Karpas-422 (cell line): ENCODE measurements at regions not wholly inside any gene's neighbourhood (a gene's known extent, or its start where the extent isn't known, plus 50 kb on each side); places are given as distances from the start of the nearest gene placed in this dataset.

Experiments
- DNase-seq: peaks from one replicate; pipeline ENCODE4 v3.0.0-alpha.2; 2015
- H2AFZ ChIP-seq: fragments of 200-600 bp; sonication (generic); 2 replicates; pipeline ENCODE4 v1.6.1; 2014; ENCODE audit warnings: antibody characterized with exemption, low read length, mixed read lengths
- H3K27ac ChIP-seq: fragments of 200-600 bp; sonication (generic); 2 replicates; pipeline ENCODE4 v1.5.1; 2014; ENCODE audit warnings: mild to moderate bottlenecking, low read length, moderate library complexity
- H3K27me3 ChIP-seq: fragments of 200-600 bp; sonication (generic); 2 replicates; pipeline ENCODE4 v1.6.1; 2014; ENCODE audit warnings: low read length, mixed read lengths
- H3K36me3 ChIP-seq: fragments of 200-600 bp; sonication (generic); 2 replicates; pipeline ENCODE4 v1.6.1; 2014; ENCODE audit warnings: low read length, mixed read lengths; ENCODE audit not compliant: insufficient read depth
- H3K4me1 ChIP-seq: fragments of 200-600 bp; sonication (generic); 2 replicates; pipeline ENCODE4 v1.6.1; 2014; ENCODE audit warnings: mild to moderate bottlenecking, low read length, mixed read lengths
- H3K4me2 ChIP-seq: fragments of 200-600 bp; sonication (generic); 2 replicates; pipeline ENCODE4 v1.6.1; 2014; ENCODE audit warnings: low read length, low read depth, mild to moderate bottlenecking; ENCODE audit not compliant: poor library complexity, severe bottlenecking
- H3K4me3 ChIP-seq: fragments of 200-600 bp; sonication (generic); 2 replicates; pipeline ENCODE4 v1.5.1; 2014; ENCODE audit warnings: mild to moderate bottlenecking, antibody characterized with exemption, low read length, mixed read lengths
- H3K79me2 ChIP-seq: fragments of 200-600 bp; sonication (generic); 2 replicates; pipeline ENCODE4 v1.6.1; 2014; ENCODE audit warnings: mild to moderate bottlenecking, low read length, mixed read lengths
- H3K9ac ChIP-seq: fragments of 200-600 bp; sonication (generic); 2 replicates; pipeline ENCODE4 v1.6.0; 2014; ENCODE audit warnings: low read length
- H3K9me2 ChIP-seq: fragments of 200-600 bp; sonication (generic), shearing (Covaris generic); replicated peaks from 2 replicates; pipeline ENCODE4 v1.6.0; 2014; ENCODE audit warnings: mild to moderate bottlenecking, low read length, moderate library complexity; ENCODE audit not compliant: insufficient read depth
- H3K9me3 ChIP-seq: fragments of 300-700, 200-600 bp; sonication (generic); 2 replicates; pipeline ENCODE4 v1.6.1; 2014; ENCODE audit warnings: low read length, mixed read lengths
- H4K20me1 ChIP-seq: fragments of 200-600 bp; sonication (generic); 2 replicates; pipeline ENCODE4 v1.6.1; 2014; ENCODE audit warnings: mild to moderate bottlenecking, antibody characterized with exemption, low read length, low read depth; ENCODE audit not compliant: insufficient read depth

DNA sequence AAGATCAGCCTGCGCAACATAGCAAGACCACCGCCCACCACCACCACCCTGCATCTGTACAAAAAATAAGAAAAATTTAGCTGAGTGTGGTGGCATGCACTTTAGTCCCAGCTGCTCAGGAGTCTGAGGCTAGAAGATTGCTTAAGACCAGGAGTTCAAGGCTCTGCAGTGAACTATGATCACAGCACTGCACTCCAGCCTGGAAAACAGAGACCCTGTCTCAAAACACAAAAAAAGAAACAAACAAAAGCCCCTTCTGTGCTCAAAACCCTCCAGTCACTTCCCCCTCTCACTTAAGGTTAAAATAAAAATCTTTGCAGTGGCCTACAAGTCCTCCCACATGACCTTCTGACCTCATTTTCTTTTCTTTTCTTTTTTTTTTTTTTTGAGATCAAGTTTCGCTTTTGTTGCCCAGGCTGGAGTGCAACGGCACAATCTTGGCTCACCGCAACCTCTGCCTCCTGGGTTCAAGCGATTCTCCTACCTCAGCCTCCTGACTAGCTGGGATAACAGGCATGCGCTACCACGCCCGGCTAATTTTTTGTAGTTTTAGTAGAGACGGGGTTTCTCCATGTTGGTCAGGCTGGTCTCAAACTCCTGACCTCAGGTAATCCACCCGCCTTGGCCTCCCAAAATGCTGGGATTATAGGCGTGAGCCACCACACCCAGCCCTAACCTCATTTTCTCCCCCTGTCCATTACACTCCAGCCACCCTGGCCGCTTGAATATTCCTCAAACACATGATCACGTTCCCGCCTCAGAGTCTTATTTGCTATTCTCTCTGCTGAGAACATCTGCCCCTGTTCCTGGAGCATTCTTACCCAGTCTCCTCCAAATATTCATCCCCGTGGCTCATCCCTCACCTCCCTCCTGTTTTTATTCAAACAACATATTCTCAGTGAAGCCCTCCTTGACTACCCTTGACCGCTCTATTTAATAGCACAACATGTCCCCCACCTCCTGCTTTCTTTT, 126.6 kb upstream of the MED13 start:
- Histone ChIP-seq H3K27me3 (no peaks in the 10 kb centered on the region), H2AFZ (no peak overlapping the region), H3K79me2 (no peaks in the 10 kb centered on the region), H4K20me1 (no peaks in the 10 kb centered on the region), H3K27ac (no peak overlapping the region), H3K4me2 (no peak overlapping the region), H3K4me1 (no peaks in the 10 kb centered on the region), H3K9me3 (no peaks in the 10 kb centered on the region), H3K9ac (no peak overlapping the region), H3K36me3 (no peaks in the 10 kb centered on the region), H3K9me2 (no peaks in the 10 kb centered on the region), H3K4me3 (no peak overlapping the region)
- DNase-seq: no peak

DNA sequence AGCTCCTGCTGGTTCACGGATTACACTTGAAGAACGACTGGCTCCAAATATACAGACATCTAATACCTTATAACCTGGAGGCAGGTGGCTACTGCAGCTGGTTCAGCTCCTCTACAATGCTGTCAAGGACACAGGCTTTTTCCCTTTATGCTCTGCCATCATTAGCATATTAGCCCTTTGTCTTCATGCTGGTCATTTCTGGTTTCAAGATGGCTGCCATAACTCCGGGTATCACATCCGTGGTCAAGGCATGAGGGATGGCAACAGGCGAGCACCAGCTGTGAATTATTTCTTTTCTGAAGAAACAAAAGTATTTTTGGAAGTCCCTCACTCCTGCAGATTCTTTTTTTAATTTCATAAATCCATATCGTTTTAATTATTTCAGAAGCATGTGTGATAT, 124.3 kb upstream of the MED13 start:
- Histone ChIP-seq H3K36me3 (no peaks in the 10 kb centered on the region), H3K4me1 (no peaks in the 10 kb centered on the region), H3K27ac (no peak overlapping the region), H3K4me3 (no peak overlapping the region), H3K9me3 (no peaks in the 10 kb centered on the region), H3K9me2 (no peaks in the 10 kb centered on the region), H3K79me2 (no peaks in the 10 kb centered on the region), H3K9ac (no peak overlapping the region), H4K20me1 (no peaks in the 10 kb centered on the region), H3K27me3 (no peaks in the 10 kb centered on the region), H2AFZ (no peak overlapping the region), H3K4me2 (no peak overlapping the region)
- DNase-seq: no peak

DNA sequence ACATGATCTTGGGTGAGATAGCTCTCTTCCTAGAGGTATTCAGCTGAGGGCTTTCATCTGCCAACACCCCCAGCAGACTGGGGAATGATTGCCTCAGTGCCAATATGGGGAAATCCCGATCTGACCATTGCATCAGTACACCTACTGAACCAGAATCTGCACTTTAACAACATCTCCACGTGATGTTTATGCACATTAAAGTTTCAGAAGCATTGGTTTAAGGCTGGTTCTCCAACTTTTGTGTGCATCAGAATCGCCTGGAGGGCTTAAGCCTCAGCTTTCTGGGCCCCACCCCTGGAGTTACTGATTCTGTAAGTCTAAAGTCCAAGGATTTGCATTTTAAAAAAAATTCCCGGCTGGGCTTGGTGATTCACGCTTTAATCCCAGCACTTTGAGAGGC, 123.6 kb upstream of the MED13 start:
- no peaks in the 10 kb centered on the region for H3K36me3 ChIP-seq
- H3K27me3 ChIP-seq: no peaks in the 10 kb centered on the region
- H3K4me3 ChIP-seq: no peak overlapping the region
- H3K79me2 ChIP-seq: no peaks in the 10 kb centered on the region
- H3K4me1 ChIP-seq: no peaks in the 10 kb centered on the region
- no peaks in the 10 kb centered on the region for H4K20me1 ChIP-seq
- H3K4me2 ChIP-seq: no peak overlapping the region
- no peak overlapping the region for H3K27ac ChIP-seq
- H3K9me2 ChIP-seq: no peaks in the 10 kb centered on the region
- DNase-seq: no peak
- no peak overlapping the region for H2AFZ ChIP-seq
- H3K9ac ChIP-seq: no peak overlapping the region
- no peaks in the 10 kb centered on the region for H3K9me3 ChIP-seq

DNA sequence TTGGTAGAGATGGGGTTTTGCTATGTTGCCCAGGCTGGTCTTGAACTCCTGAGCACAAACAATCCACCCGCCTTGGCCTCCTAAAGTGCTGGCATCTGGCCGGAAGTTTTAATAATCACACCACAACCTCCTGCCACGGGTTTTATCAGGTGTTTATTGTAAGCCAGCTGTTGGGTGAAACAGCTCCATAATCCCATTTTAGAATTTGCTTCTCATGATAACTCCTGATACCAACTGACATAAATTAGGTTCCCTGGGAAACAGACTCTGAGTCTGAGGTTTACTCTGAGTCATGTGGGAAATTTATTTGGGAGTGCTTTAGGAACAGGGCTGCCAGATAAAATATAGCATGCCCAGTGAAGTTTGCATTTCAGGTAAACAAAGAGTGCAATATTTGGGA, 122.6 kb upstream of the MED13 start:
- Histone ChIP-seq H4K20me1 (no peaks in the 10 kb centered on the region), H3K27me3 (no peaks in the 10 kb centered on the region), H3K9me3 (no peaks in the 10 kb centered on the region), H3K27ac (no peak overlapping the region), H3K9me2 (no peaks in the 10 kb centered on the region), H3K79me2 (no peaks in the 10 kb centered on the region), H2AFZ (no peak overlapping the region), H3K4me3 (no peak overlapping the region), H3K4me2 (no peak overlapping the region), H3K9ac (no peak overlapping the region), H3K36me3 (no peaks in the 10 kb centered on the region), H3K4me1 (no peaks in the 10 kb centered on the region)
- no peak for DNase-seq

DNA sequence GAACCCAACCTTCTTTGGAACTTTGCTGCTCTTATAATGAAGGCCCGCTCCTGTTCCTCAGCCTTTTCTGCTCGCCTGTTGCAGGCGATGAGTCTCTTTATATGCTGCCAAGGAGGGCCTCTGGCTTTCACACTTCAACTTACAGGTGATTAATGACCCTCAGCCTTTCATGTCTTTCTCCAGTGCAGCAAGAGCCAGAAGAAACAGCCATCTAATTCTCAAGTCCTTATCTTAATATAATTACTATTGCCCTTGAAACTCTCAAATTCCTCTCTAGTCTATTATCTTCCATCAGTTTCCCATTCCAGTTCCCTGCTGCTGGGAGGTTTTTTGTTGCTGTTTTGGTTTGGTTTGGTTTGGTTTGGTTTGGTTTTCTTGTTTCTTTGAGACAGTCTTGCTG, 121.8 kb upstream of the MED13 start:
- no peak for DNase-seq
- Histone ChIP-seq H3K27ac (no peak overlapping the region), H3K4me2 (no peak overlapping the region), H3K9me2 (no peaks in the 10 kb centered on the region), H2AFZ (no peak overlapping the region), H3K36me3 (no peaks in the 10 kb centered on the region), H3K4me1 (no peaks in the 10 kb centered on the region), H3K79me2 (no peaks in the 10 kb centered on the region), H3K9me3 (no peaks in the 10 kb centered on the region), H4K20me1 (no peaks in the 10 kb centered on the region), H3K4me3 (no peak overlapping the region), H3K27me3 (no peaks in the 10 kb centered on the region), H3K9ac (no peak overlapping the region)

DNA sequence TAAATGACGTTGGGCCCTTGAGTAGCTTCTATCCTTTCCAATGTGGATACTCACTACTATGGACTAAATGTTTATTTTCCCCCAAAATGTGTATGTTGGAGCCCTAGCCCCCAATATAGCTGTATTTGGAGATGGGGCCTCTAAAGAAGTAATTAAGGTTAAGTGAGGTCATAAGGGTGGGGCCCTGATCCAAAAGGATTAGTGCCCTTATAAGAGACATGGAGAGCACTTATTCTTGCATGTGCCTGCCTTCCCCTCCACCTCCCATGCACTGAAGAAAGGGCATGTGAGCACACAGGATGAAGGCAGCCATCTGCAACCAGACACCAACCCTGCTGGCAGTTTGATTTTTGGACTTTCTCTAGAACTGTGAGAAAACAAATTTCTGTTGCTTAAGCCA, 115.7 kb upstream of the MED13 start:
- H3K79me2 ChIP-seq: no peaks in the 10 kb centered on the region
- H3K36me3 ChIP-seq: no peaks in the 10 kb centered on the region
- no peak overlapping the region for H3K9ac ChIP-seq
- no peaks in the 10 kb centered on the region for H4K20me1 ChIP-seq
- no peak for DNase-seq
- H3K4me2 ChIP-seq: no peak overlapping the region
- no peak overlapping the region for H2AFZ ChIP-seq
- H3K27ac ChIP-seq: no peak overlapping the region
- H3K9me2 ChIP-seq: no peaks in the 10 kb centered on the region
- H3K9me3 ChIP-seq: no peaks in the 10 kb centered on the region
- no peaks in the 10 kb centered on the region for H3K27me3 ChIP-seq
- H3K4me1 ChIP-seq: no peaks in the 10 kb centered on the region
- H3K4me3 ChIP-seq: no peak overlapping the region

DNA sequence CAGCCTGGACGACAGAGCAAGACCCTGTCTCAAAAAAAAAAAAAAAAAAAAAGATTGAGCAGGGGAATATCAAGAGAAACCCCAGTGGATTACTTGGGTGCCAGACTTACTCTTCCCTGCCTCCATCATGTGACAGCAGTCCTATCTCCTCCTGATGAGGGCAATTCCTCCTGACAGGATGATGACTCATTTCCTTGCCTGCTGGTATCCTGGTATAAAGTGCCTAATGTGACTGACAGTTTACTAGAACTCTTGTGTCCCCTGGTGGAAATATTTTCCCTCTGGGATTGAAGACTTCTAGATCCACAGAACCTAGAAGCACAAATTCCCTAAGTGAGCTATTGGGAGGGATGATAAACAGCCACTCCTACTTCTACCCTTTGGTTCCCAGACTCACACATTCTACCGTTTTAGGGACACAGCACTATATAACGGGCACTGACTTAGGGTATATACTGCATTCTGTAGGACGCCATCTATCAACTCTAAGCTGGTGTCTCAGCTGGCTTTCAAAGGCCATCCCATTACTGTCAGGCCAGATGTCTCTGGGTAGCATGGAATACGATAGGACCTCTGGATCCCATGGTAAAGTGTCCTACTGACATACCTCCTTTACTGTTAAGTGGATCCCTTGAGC, 114.6 kb upstream of the MED13 start:
- H3K9me3 ChIP-seq: no peaks in the 10 kb centered on the region
- no peak overlapping the region for H2AFZ ChIP-seq
- no peaks in the 10 kb centered on the region for H4K20me1 ChIP-seq
- no peak overlapping the region for H3K27ac ChIP-seq
- no peak overlapping the region for H3K4me3 ChIP-seq
- H3K79me2 ChIP-seq: no peaks in the 10 kb centered on the region
- DNase-seq: no peak
- no peak overlapping the region for H3K9ac ChIP-seq
- no peaks in the 10 kb centered on the region for H3K36me3 ChIP-seq
- no peaks in the 10 kb centered on the region for H3K9me2 ChIP-seq
- H3K4me2 ChIP-seq: no peak overlapping the region
- no peaks in the 10 kb centered on the region for H3K4me1 ChIP-seq
- H3K27me3 ChIP-seq: no peaks in the 10 kb centered on the region

DNA sequence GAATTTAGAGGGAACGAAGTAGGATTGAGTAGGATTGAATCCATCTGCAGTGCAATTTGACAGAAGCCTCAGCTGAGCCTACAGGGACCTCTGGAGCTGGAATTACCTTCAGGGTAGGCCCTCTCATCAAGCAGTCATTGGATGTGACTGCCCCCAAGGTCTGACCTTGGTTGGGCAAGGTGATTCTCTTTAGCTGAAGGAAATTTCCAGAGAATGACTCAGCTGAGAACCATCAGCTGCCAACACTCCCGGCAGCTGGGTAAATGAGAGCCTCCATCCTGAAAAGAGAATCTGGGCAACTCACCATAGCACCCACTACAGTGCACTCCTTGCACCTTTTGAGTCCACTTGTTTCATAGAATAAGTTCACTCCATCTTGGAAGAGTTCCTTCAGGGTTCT, 113.5 kb upstream of the MED13 start:
- Histone ChIP-seq H3K9me3 (no peaks in the 10 kb centered on the region), H3K36me3 (no peaks in the 10 kb centered on the region), H3K79me2 (no peaks in the 10 kb centered on the region), H3K4me2 (no peak overlapping the region), H3K27me3 (no peaks in the 10 kb centered on the region), H4K20me1 (no peaks in the 10 kb centered on the region), H3K4me3 (no peak overlapping the region), H2AFZ (no peak overlapping the region), H3K9ac (no peak overlapping the region), H3K9me2 (no peaks in the 10 kb centered on the region), H3K27ac (no peak overlapping the region), H3K4me1 (no peaks in the 10 kb centered on the region)
- no peak for DNase-seq
